GM13977 (cell line): ENCODE measurements at regions not wholly inside any gene's neighbourhood (a gene's known extent, or its start where the extent isn't known, plus 50 kb on each side); places are given as distances from the start of the nearest gene placed in this dataset.

ENCODE experiments used
- DNase-seq: peaks from one replicate; pipeline ENCODE4 v3.0.0; 2012; ENCODE audit warnings: low spot score
- CTCF ChIP-seq: IDR thresholded peaks from 2 replicates; pipeline ENCODE4 v1.5.1; 2012; ENCODE audit warnings: mild to moderate bottlenecking, control low read depth; ENCODE audit not compliant: insufficient read depth; ENCODE audit errors: extremely low read depth, missing control alignments
- in situ Hi-C: fragments of 300-500 bp; cut with MboI; formaldehyde crosslinking; loops from one replicate; pipeline ENCODE4 v1.12.0; 2022; ENCODE audit warnings: low sequenced_read_pairs, low pct_unique_long_range_greater_than_20kb, mixed read lengths, inconsistent platforms; ENCODE audit not compliant: unreplicated experiment

- TF ChIP-seq CTCF: no peak
- in situ Hi-C loops: no loop called here
- no peak for DNase-seq
Observed at GRCh38 chr4:184934961-184935360, 83.3 kb upstream of the HELT start.

GRCh38 chr4:184936071-184936470 is 82.2 kb upstream of the HELT start:
- no peak for DNase-seq
- in situ Hi-C loops: no loop called here

GRCh38 chr4:184937030-184937710 is 81.1 kb upstream of the HELT start:
- no peak for DNase-seq
- no peak for TF ChIP-seq CTCF
- in situ Hi-C loops: no loop called here

More at GRCh38 chr4:184936071-184936470, 82.2 kb upstream of the HELT start:
- no peak for TF ChIP-seq CTCF

GRCh38 chr4:184937745-184938144 is 80.5 kb upstream of the HELT start:
- in situ Hi-C loops: no loop called here
- TF ChIP-seq CTCF: no peak
- DNase-seq: no peak

GRCh38 chr4:184938871-184939270 is 79.4 kb upstream of the HELT start:
- no peak for TF ChIP-seq CTCF

GRCh38 chr4:184939978-184940377 is 78.3 kb upstream of the HELT start:
- in situ Hi-C loops: no loop called here
- no peak for TF ChIP-seq CTCF
- DNase-seq: no peak

More at GRCh38 chr4:184938871-184939270, 79.4 kb upstream of the HELT start:
- no peak for DNase-seq
- in situ Hi-C loops: no loop called here

- DNase-seq: no peak
- TF ChIP-seq CTCF: no peak
- in situ Hi-C loops: no loop called here
Observed at GRCh38 chr4:184940500-184940899, 77.8 kb upstream of the HELT start.
